Suprapubic skin (tissue), 3 donors: ENCODE measurements at regions not wholly inside any gene's neighbourhood (a gene's known extent, or its start where the extent isn't known, plus 50 kb on each side); places are given as distances from the start of the nearest gene placed in this dataset.
A peak's percentile ranks its signal among the peaks of the same experiment; 100 is the strongest.

ENCODE experiments used
- CTCF ChIP-seq, 2 donors: fragments of 200-600 bp in 1 of 2; fragments of 450-650 bp in 1 of 2; sonication (generic) in 1 of 2; IDR thresholded peaks; one replicate each; pipeline ENCODE4 v1.5.1; 2016 to 2019; ENCODE audit warnings: antibody characterized with exemption in 2 of 2, mild to moderate bottlenecking in 1 of 2, moderate library complexity in 1 of 2
- POLR2AphosphoS5 ChIP-seq, 3 donors: sonication (generic); formaldehyde crosslinking; IDR thresholded peaks; one replicate each; pipeline ENCODE4 v1.6.1; 2017; ENCODE audit warnings: antibody characterized with exemption in 3 of 3

GRCh38 chr15:97234851-97235610 lies 725.5 kb upstream of the ARRDC4 start:
- TF ChIP-seq CTCF (IDR thresholded peaks at IDR 0.05), result peak; percentile 46 to 73
- no peak for TF ChIP-seq POLR2AphosphoS5 (IDR thresholded peaks at IDR 0.05)
